Nephron progenitor cell (in vitro differentiated cells): ENCODE measurements at regions not wholly inside any gene's neighbourhood (a gene's known extent, or its start where the extent isn't known, plus 50 kb on each side); places are given as distances from the start of the nearest gene placed in this dataset.

ENCODE experiments used
- DNase-seq: peaks from one replicate; pipeline ENCODE4 v3.0.0; 2021
- H3K27ac Mint-ChIP-seq: 2 replicates; pipeline ENCODE4 v1.8.0; 2021; ENCODE audit warnings: mild to moderate bottlenecking, moderate library complexity, mixed read lengths
- H3K27me3 Mint-ChIP-seq: 2 replicates; pipeline ENCODE4 v1.8.0; 2021; ENCODE audit warnings: mild to moderate bottlenecking, low read depth, mixed read lengths; ENCODE audit not compliant: poor library complexity
- H3K36me3 Mint-ChIP-seq: 2 replicates; pipeline ENCODE4 v1.8.0; 2021; ENCODE audit warnings: low read depth, mixed read lengths
- H3K4me1 Mint-ChIP-seq: 2 replicates; pipeline ENCODE4 v1.8.0; 2021; ENCODE audit warnings: mixed read lengths
- H3K4me3 Mint-ChIP-seq: 2 replicates; pipeline ENCODE4 v1.8.0; 2021; ENCODE audit warnings: mild to moderate bottlenecking, moderate library complexity, mixed read lengths
- H3K9me3 Mint-ChIP-seq: 2 replicates; pipeline ENCODE4 v1.8.0; 2021; ENCODE audit warnings: mild to moderate bottlenecking, moderate library complexity, mixed read lengths
- TF ChIP-seq, protein P1 (sequence below): fragments of 200-600 bp; sonication (generic); IDR thresholded peaks from 2 replicates; pipeline ENCODE4 v1.5.0; 2021; ENCODE audit warnings: antibody characterized with exemption

DNA sequence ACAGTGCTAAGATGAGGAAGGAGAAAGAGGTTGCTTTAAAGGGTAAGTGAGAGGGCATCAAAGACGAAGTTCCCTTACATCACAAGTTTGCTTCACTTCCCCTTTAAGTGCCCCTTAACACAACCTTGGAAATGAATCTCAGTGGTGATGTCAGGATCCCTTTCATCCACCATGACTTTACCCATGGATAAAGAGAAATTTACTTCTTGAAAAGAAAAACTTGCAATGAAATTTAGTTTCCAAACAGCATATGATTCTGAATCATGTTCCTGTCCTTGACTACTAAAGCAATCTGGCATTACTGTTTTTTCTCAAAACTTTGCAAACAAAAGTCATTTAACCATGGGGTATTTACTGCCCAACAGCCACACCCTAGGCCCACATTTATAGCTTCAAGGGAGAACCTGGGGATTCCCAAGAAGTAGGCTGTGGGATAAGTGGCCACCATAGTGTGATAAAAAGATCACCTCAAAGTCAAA is 135.9 kb downstream of the ITGB8 start:
- TF ChIP-seq, protein P1, sequence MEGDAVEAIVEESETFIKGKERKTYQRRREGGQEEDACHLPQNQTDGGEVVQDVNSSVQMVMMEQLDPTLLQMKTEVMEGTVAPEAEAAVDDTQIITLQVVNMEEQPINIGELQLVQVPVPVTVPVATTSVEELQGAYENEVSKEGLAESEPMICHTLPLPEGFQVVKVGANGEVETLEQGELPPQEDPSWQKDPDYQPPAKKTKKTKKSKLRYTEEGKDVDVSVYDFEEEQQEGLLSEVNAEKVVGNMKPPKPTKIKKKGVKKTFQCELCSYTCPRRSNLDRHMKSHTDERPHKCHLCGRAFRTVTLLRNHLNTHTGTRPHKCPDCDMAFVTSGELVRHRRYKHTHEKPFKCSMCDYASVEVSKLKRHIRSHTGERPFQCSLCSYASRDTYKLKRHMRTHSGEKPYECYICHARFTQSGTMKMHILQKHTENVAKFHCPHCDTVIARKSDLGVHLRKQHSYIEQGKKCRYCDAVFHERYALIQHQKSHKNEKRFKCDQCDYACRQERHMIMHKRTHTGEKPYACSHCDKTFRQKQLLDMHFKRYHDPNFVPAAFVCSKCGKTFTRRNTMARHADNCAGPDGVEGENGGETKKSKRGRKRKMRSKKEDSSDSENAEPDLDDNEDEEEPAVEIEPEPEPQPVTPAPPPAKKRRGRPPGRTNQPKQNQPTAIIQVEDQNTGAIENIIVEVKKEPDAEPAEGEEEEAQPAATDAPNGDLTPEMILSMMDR, result no peak
- Mint-ChIP-seq H3K27ac (no peak overlapping the region), H3K36me3 (no peaks in the 10 kb centered on the region), H3K9me3 (no peaks in the 10 kb centered on the region), H3K4me1 (no peaks in the 10 kb centered on the region), H3K4me3 (no peak overlapping the region), H3K27me3 (peaks cover 2% of the 10 kb centered on the region)
- DNase-seq, result no peak

DNA sequence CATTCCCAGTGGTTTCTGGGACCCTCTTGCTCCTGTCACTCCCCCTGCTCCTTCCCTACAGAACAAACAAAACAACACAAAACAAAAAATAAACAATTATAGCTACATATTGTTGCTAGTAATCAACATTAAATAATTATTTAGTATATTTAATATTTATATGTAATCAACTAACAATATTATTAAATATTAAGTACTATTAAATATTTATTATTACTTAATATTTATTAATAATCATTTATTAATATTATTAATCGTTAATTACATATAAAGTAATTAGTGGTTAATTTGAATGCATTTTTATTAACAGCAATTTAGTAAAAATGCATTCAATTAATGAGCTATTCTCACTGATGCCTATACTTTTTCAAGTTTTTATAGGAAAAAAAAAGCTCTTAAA is 139.4 kb downstream of the ITGB8 start:
- no peaks in the 10 kb centered on the region for H3K36me3 Mint-ChIP-seq
- no peaks in the 10 kb centered on the region for H3K9me3 Mint-ChIP-seq
- DNase-seq, result no peak
- H3K27ac Mint-ChIP-seq, result no peak overlapping the region
- TF ChIP-seq, protein P1, result no peak
- no peaks in the 10 kb centered on the region for H3K4me1 Mint-ChIP-seq
- no peak overlapping the region for H3K4me3 Mint-ChIP-seq
- H3K27me3 Mint-ChIP-seq, result peaks cover 2% of the 10 kb centered on the region

DNA sequence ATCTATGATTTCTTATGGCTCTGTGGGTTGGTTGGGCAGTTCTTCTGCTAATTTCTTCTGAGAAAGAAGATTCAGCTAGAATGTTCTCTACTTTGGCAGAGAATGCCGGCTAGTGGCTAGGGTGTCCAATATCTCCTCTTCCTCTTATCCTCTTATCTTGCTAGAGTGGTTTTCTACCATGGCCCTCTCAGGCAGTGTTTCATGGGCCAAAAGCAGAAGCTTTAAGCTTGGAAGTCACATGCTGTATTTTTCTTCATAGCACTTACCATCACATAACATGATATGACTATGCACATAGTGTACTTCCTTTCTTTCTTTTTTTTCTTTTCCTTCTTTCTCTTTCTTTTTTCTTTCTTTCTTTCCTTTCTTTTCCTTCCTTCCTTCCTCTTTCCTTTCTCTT is 140.0 kb downstream of the ITGB8 start:
- H3K27ac Mint-ChIP-seq, result no peak overlapping the region
- H3K4me1 Mint-ChIP-seq, result no peaks in the 10 kb centered on the region
- H3K27me3 Mint-ChIP-seq, result peaks cover under 1% of the 10 kb centered on the region
- H3K9me3 Mint-ChIP-seq, result no peaks in the 10 kb centered on the region
- no peak overlapping the region for H3K4me3 Mint-ChIP-seq
- DNase-seq, result no peak
- TF ChIP-seq, protein P1, result no peak
- no peaks in the 10 kb centered on the region for H3K36me3 Mint-ChIP-seq

DNA sequence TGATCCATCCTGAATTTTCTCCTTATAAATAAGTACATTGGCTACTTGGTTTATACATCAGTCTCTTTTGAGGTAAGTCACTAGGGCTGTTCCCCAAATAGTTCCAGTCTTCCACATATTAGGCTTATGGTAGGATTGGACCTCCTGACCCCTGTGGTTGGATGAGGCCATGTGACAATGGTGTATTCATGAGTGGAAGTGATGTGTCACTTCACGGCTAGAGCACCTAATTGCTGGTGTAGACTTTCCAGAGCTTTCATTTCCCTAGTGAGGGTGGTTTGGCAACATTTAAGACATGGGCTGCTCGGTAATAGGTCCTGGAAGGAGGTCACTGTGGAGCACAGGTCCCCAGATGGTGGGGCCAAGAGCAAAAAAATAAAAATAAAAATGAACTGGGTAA is 141.2 kb upstream of the ABCB5 start:
- Mint-ChIP-seq H3K4me1 (no peaks in the 10 kb centered on the region), H3K36me3 (no peaks in the 10 kb centered on the region), H3K27ac (no peak overlapping the region), H3K4me3 (no peak overlapping the region), H3K27me3 (no peaks in the 10 kb centered on the region), H3K9me3 (no peaks in the 10 kb centered on the region)
- no peak for DNase-seq
- TF ChIP-seq, protein P1, result no peak

DNA sequence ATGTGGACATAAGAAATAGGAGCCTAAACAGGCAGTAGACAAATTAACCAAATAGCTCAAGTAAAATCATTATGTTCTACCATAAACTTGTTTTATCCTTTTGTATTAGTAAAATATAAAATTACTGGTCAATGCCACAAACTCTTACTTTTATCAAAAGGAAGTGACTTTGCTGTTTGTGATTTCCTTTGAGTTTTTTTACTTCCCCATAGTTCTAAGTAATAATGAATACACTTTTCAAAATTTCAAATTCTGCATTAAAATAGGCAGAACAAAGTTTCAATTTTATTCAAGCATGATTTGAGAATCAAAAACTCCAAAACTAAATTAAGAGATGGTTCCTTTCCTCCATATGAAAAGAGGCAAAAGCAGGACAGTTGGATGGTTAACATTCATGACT is 139.7 kb upstream of the ABCB5 start:
- Mint-ChIP-seq H3K27ac (no peak overlapping the region), H3K4me1 (no peaks in the 10 kb centered on the region), H3K36me3 (no peaks in the 10 kb centered on the region), H3K9me3 (no peaks in the 10 kb centered on the region), H3K27me3 (no peaks in the 10 kb centered on the region), H3K4me3 (no peak overlapping the region)
- DNase-seq, result no peak
- TF ChIP-seq, protein P1, result no peak

DNA sequence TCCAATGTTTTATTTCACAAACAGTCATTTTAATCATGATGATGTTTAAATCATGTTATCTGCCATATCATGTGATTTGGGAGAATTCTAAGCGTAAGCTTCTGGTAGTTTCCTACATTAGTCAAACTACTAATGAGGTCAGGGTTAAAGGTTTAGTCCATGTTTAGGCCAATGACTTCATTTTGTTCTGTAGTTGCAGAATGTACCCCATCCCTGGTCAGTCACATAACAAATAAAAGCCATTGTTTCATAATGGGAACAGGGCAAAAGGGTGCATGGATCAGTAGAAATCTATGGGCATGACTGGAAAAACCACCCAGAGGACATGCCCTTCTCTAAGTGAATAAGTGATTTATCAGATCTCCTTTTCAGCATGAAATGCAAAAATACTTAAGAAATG is 138.4 kb upstream of the ABCB5 start:
- H3K9me3 Mint-ChIP-seq, result no peaks in the 10 kb centered on the region
- no peak for DNase-seq
- TF ChIP-seq, protein P1, result no peak
- H3K36me3 Mint-ChIP-seq, result no peaks in the 10 kb centered on the region
- no peaks in the 10 kb centered on the region for H3K4me1 Mint-ChIP-seq
- no peak overlapping the region for H3K27ac Mint-ChIP-seq
- H3K4me3 Mint-ChIP-seq, result no peak overlapping the region
- H3K27me3 Mint-ChIP-seq, result no peaks in the 10 kb centered on the region
